Neural progenitor cell (in vitro differentiated cells): ENCODE measurements at regions not wholly inside any gene's neighbourhood (a gene's known extent, or its start where the extent isn't known, plus 50 kb on each side); places are given as distances from the start of the nearest gene placed in this dataset.

Experiments
- CTCF ChIP-seq: fragments of 200-600 bp; sonication (generic); IDR thresholded peaks from 2 replicates; pipeline ENCODE4 v1.5.1; 2017; ENCODE audit warnings: antibody characterized with exemption, mild to moderate bottlenecking
- EZH2 ChIP-seq: fragments of 200-600 bp; sonication (generic); IDR thresholded peaks from 2 replicates; pipeline ENCODE4 v1.6.1; 2017; ENCODE audit warnings: antibody characterized with exemption, mild to moderate bottlenecking, moderate library complexity
- EZH2phosphoT487 ChIP-seq: fragments of 200-600 bp; sonication (generic); IDR thresholded peaks from 2 replicates; pipeline ENCODE4 v1.6.1; 2017; ENCODE audit warnings: antibody characterized with exemption

DNA sequence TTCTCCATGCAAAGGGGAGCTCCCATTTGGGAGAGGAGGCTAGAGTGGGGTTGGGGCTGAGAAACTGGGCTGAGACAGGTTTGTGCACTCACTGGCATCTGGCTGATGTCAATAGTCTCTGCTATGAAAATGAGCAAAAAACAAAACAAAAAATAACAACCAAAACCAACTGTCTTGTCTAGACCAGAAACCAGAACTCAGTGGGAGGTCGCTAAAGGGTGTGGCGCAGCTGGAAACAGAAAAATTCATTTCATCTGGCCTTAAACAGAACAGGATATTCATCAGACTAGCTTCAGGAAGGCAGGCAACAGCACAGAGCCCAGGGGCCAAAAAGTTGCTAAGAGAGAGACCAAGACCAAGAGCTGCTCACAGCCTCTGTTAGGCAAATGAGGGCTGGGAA is 126.1 kb downstream of the THNSL2 start:
- TF ChIP-seq EZH2 (no peak), EZH2phosphoT487 (no peak), CTCF (no peak)
